Right atrium auricular region (tissue), 2 donors: ENCODE measurements at regions not wholly inside any gene's neighbourhood (a gene's known extent, or its start where the extent isn't known, plus 50 kb on each side); places are given as distances from the start of the nearest gene placed in this dataset.
A peak's percentile ranks its signal among the peaks of the same experiment; 100 is the strongest.

Source experiments
- DNase-seq: peaks from one replicate; pipeline ENCODE4 v3.0.0-alpha.2; 2019; ENCODE audit warnings: low spot score
- H3K27ac ChIP-seq, 2 donors: fragments of 200-600 bp; sonication (generic); 1 replicate in 1 of 2; 2 replicates in 1 of 2; pipeline ENCODE4 v1.5.1; 2016 to 2019
- H3K27me3 ChIP-seq, 2 donors: fragments of 200-600 bp; sonication (generic); one replicate each; pipeline versions ENCODE4 v1.5.1 to v1.6.0; 2017 to 2019
- H3K36me3 ChIP-seq: fragments of 200-600 bp; sonication (generic); one replicate; pipeline ENCODE4 v1.5.1; 2016
- H3K4me1 ChIP-seq, 2 donors: fragments of 200-600 bp; sonication (generic); one replicate each; pipeline versions ENCODE4 v1.5.1 to v1.6.0; 2017 to 2019
- H3K4me3 ChIP-seq, 2 donors: fragments of 200-600 bp; sonication (generic); 1 replicate in 1 of 2; 2 replicates in 1 of 2; pipeline ENCODE4 v1.5.1; 2017 to 2019; ENCODE audit warnings: mild to moderate bottlenecking in 1 of 2, moderate library complexity in 1 of 2
- H3K9me3 ChIP-seq, 2 donors: fragments of 200-600 bp; sonication (generic); one replicate each; pipeline ENCODE4 v1.5.1; 2019
- CTCF ChIP-seq, 2 donors: fragments of 200-600 bp; sonication (generic); IDR thresholded peaks; one replicate each; pipeline ENCODE4 v1.5.1; 2019; ENCODE audit warnings: antibody characterized with exemption in 2 of 2

- no peak overlapping the region for H3K4me3 ChIP-seq
- no peaks in the 10 kb centered on the region for H3K27me3 ChIP-seq
- H3K36me3 ChIP-seq: no peaks in the 10 kb centered on the region
- peaks cover 0 to 12% of the 10 kb centered on the region in 2 donors for H3K4me1 ChIP-seq
- no peaks in the 10 kb centered on the region for H3K9me3 ChIP-seq
- no peak for DNase-seq
- no peak for TF ChIP-seq CTCF (IDR thresholded peaks at IDR 0.05)
- H3K27ac ChIP-seq: peak overlapping the region in 1 of 2 donors; percentile 33
These were observed 140.8 kb downstream of the DAD1 start for GRCh38 chr14:22448035-22448904.

GRCh38 chr14:22438742-22439141 is 150.3 kb downstream of the DAD1 start:
- no peak overlapping the region for H3K27ac ChIP-seq
- peaks cover 0 to 7% of the 10 kb centered on the region in 2 donors for H3K4me1 ChIP-seq
- H3K9me3 ChIP-seq: no peaks in the 10 kb centered on the region
- DNase-seq: no peak
- no peak for TF ChIP-seq CTCF (IDR thresholded peaks at IDR 0.05)
- no peaks in the 10 kb centered on the region for H3K27me3 ChIP-seq
- H3K36me3 ChIP-seq: no peaks in the 10 kb centered on the region
- no peak overlapping the region for H3K4me3 ChIP-seq

- DNase-seq: no peak
- no peak for TF ChIP-seq CTCF (IDR thresholded peaks at IDR 0.05)
- Histone ChIP-seq H3K27me3 (no peaks in the 10 kb centered on the region), H3K4me3 (no peak overlapping the region), H3K27ac (no peak overlapping the region), H3K9me3 (no peaks in the 10 kb centered on the region), H3K4me1 (peaks cover 0 to 24% of the 10 kb centered on the region in 2 donors), H3K36me3 (no peaks in the 10 kb centered on the region)
These were observed 154.0 kb downstream of the DAD1 start for GRCh38 chr14:22434901-22435550.

- peaks cover 0 to 28% of the 10 kb centered on the region in 2 donors for H3K4me1 ChIP-seq
- DNase-seq: no peak
These were observed 155.0 kb downstream of the DAD1 start for GRCh38 chr14:22434030-22434429.

GRCh38 chr14:22433069-22433468 is 156.0 kb downstream of the DAD1 start:
- TF ChIP-seq CTCF (IDR thresholded peaks at IDR 0.05): no peak
- no peak overlapping the region for H3K27ac ChIP-seq
- no peaks in the 10 kb centered on the region for H3K27me3 ChIP-seq
- DNase-seq: no peak
- no peaks in the 10 kb centered on the region for H3K9me3 ChIP-seq
- H3K4me3 ChIP-seq: no peak overlapping the region
- H3K4me1 ChIP-seq: peaks cover 0 to 37% of the 10 kb centered on the region in 2 donors
- H3K36me3 ChIP-seq: no peaks in the 10 kb centered on the region

More at GRCh38 chr14:22434030-22434429, 155.0 kb downstream of the DAD1 start:
- Histone ChIP-seq H3K36me3 (no peaks in the 10 kb centered on the region), H3K27me3 (no peaks in the 10 kb centered on the region), H3K4me3 (no peak overlapping the region), H3K9me3 (no peaks in the 10 kb centered on the region), H3K27ac (no peak overlapping the region)
- TF ChIP-seq CTCF (IDR thresholded peaks at IDR 0.05): no peak
